SK-N-SH treated with all-trans-retinoic acid at 6 μM for 48 hours (cell line): ENCODE measurements at regions not wholly inside any gene's neighbourhood (a gene's known extent, or its start where the extent isn't known, plus 50 kb on each side); places are given as distances from the start of the nearest gene placed in this dataset.

Experiments used
- OSR1 ChIP-seq: fragments of 250-450 bp; sonication (Bioruptor Pico); IDR thresholded peaks from 2 replicates; pipeline ENCODE4 v1.8.0; 2022; ENCODE audit warnings: moderate library complexity, mild to moderate bottlenecking, inconsistent platforms
- ZFP30 ChIP-seq: fragments of 450-650 bp; formaldehyde crosslinking; IDR thresholded peaks from 2 replicates; pipeline ENCODE4 v1.5.0; 2022; ENCODE audit warnings: mild to moderate bottlenecking, moderate library complexity
- ZNF70 ChIP-seq: fragments of 450-650 bp; formaldehyde crosslinking; IDR thresholded peaks from 2 replicates; pipeline ENCODE4 v1.5.0; 2020; ENCODE audit warnings: mild to moderate bottlenecking, moderate library complexity
- TF ChIP-seq, protein P1 (sequence below): fragments of 250-450 bp; sonication (Bioruptor Pico); IDR thresholded peaks from 2 replicates; pipeline ENCODE4 v1.8.0; 2020; ENCODE audit warnings: mild to moderate bottlenecking, moderate library complexity, borderline replicate concordance

DNA sequence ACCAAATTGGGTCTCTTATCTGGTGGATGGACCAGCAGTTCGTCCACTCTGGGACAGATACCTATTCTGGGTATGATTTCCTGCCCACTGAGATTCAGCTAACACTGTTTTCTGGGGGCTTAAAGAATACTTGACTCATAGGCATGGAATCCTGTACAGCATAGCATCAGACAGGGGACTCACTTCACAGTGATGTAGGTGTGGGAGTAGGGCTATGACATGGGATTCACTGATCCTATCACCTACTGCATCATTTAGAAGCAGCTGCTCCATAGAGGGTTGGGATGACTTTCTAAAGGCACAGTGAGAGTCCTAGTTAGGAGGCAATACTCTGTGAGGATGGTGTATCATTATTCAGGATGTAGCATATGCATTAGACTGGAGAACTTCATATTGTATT, 74.5 kb upstream of the AHI1 start:
- no peak for TF ChIP-seq OSR1
- TF ChIP-seq, protein P1, sequence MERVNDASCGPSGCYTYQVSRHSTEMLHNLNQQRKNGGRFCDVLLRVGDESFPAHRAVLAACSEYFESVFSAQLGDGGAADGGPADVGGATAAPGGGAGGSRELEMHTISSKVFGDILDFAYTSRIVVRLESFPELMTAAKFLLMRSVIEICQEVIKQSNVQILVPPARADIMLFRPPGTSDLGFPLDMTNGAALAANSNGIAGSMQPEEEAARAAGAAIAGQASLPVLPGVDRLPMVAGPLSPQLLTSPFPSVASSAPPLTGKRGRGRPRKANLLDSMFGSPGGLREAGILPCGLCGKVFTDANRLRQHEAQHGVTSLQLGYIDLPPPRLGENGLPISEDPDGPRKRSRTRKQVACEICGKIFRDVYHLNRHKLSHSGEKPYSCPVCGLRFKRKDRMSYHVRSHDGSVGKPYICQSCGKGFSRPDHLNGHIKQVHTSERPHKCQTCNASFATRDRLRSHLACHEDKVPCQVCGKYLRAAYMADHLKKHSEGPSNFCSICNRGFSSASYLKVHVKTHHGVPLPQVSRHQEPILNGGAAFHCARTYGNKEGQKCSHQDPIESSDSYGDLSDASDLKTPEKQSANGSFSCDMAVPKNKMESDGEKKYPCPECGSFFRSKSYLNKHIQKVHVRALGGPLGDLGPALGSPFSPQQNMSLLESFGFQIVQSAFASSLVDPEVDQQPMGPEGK (CRISPR knock-in tag), result no peak
- no peak for TF ChIP-seq ZFP30
- TF ChIP-seq ZNF70 (CRISPR knock-in tag), result no peak
